ENCODE measurements at regions not wholly inside any gene's neighbourhood (a gene's known extent, or its start where the extent isn't known, plus 50 kb on each side); places are given as distances from the start of the nearest gene placed in this dataset.

GRCh38 chr3:34388830-34389229 lies 590.4 kb downstream of the PDCD6IP start:
- no peaks in the 10 kb centered on the region for H3K27me3 ChIP-seq
- no peak overlapping the region for H3K4me3 ChIP-seq (replicated peaks in 1 of 3)
- no peaks in the 10 kb centered on the region for H3K36me3 ChIP-seq
- DNase-seq = no peak
- no peak overlapping the region for H3K27ac ChIP-seq
- intact Hi-C loops (cut with DNase I) = no loop called here
- no peak for TF ChIP-seq CTCF (IDR thresholded peaks at IDR 0.05)
- TF ChIP-seq POLR2A (IDR thresholded peaks at IDR 0.05) = no peak
- H3K4me1 ChIP-seq = no peaks in the 10 kb centered on the region
- no peaks in the 10 kb centered on the region for H3K9me3 ChIP-seq
- WGBS, 2 donors = 65 to 69% methylated on average over 2 of the region's 2 CpGs

- no peaks in the 10 kb centered on the region for H3K9me3 ChIP-seq
- TF ChIP-seq CTCF (IDR thresholded peaks at IDR 0.05) (no peak), POLR2A (IDR thresholded peaks at IDR 0.05) (no peak)
- intact Hi-C loops (cut with DNase I) = no loop called here
- no peak for DNase-seq
- no peaks in the 10 kb centered on the region for H3K36me3 ChIP-seq
- H3K4me3 ChIP-seq (replicated peaks in 1 of 3) = no peak overlapping the region
- WGBS, 2 donors = 71 to 100% methylated on average over 1 to 2 of the region's 2 CpGs
- H3K27ac ChIP-seq = no peak overlapping the region
- no peaks in the 10 kb centered on the region for H3K27me3 ChIP-seq
- no peaks in the 10 kb centered on the region for H3K4me1 ChIP-seq
Observed at GRCh38 chr3:34394978-34395748, 596.7 kb downstream of the PDCD6IP start.

DNA sequence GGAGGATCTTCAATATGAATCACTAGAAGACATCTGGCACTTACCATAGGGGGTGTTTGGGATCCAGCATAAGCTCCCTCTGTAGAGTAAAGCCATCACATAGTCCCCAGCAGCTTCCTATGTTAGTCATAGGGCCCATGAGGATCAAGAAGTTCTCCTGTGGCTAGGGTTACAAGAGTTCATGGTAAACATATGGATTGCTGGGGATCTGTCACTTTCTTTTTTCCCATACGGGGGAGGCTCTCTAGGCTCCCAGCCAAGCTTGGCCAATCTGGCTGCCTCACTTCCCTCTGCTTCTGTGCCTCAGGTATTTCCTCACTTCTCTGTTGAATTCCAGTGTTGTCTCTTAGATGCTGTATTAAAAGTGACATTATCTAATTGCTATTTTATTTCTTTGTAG lies 597.9 kb downstream of the PDCD6IP start:
- H3K36me3 ChIP-seq = no peaks in the 10 kb centered on the region
- no peaks in the 10 kb centered on the region for H3K4me1 ChIP-seq
- no peak overlapping the region for H3K27ac ChIP-seq
- H3K27me3 ChIP-seq = no peaks in the 10 kb centered on the region
- intact Hi-C loops (cut with DNase I) = no loop called here
- no peaks in the 10 kb centered on the region for H3K9me3 ChIP-seq
- no peak overlapping the region for H3K4me3 ChIP-seq (replicated peaks in 1 of 3)
- TF ChIP-seq POLR2A (IDR thresholded peaks at IDR 0.05) = no peak
- no peak for TF ChIP-seq CTCF (IDR thresholded peaks at IDR 0.05)
- DNase-seq = no peak
- WGBS, 2 donors = 62 to 86% methylated on average over 1 of the region's 1 CpG

GRCh38 chr3:34396956-34397355 lies 598.5 kb downstream of the PDCD6IP start:
- Histone ChIP-seq H3K4me3 (replicated peaks in 1 of 3) (no peak overlapping the region), H3K9me3 (no peaks in the 10 kb centered on the region), H3K27me3 (no peaks in the 10 kb centered on the region), H3K36me3 (no peaks in the 10 kb centered on the region), H3K4me1 (no peaks in the 10 kb centered on the region), H3K27ac (no peak overlapping the region)
- TF ChIP-seq CTCF (IDR thresholded peaks at IDR 0.05) (no peak), POLR2A (IDR thresholded peaks at IDR 0.05) (no peak)
- DNase-seq = no peak
- intact Hi-C loops (cut with DNase I) = no loop called here

- Histone ChIP-seq H3K27ac (no peak overlapping the region), H3K27me3 (no peaks in the 10 kb centered on the region), H3K36me3 (no peaks in the 10 kb centered on the region), H3K4me3 (replicated peaks in 1 of 3) (no peak overlapping the region), H3K9me3 (no peaks in the 10 kb centered on the region), H3K4me1 (no peaks in the 10 kb centered on the region)
- intact Hi-C loops (cut with DNase I) = no loop called here
- 97% methylated on average over 1 of the region's 1 CpG for WGBS, 2 donors
- no peak for DNase-seq
- no peak for TF ChIP-seq POLR2A (IDR thresholded peaks at IDR 0.05)
- TF ChIP-seq CTCF (IDR thresholded peaks at IDR 0.05) = no peak
Observed at GRCh38 chr3:34399401-34399800, 601.0 kb downstream of the PDCD6IP start.
